Mesendoderm (in vitro differentiated cells): ENCODE measurements at regions not wholly inside any gene's neighbourhood (a gene's known extent, or its start where the extent isn't known, plus 50 kb on each side); places are given as distances from the start of the nearest gene placed in this dataset.

Source experiments
- DNase-seq: peaks from one replicate; pipeline ENCODE4 v3.0.0; 2013
- H2AK5ac ChIP-seq: 2 replicates; pipeline ENCODE4 v1.6.1; 2013; ENCODE audit warnings: low read length, inconsistent platforms
- H2BK120ac ChIP-seq: 2 replicates; pipeline ENCODE4 v1.6.1; 2013; ENCODE audit warnings: low read depth, mild to moderate bottlenecking, low read length, moderate library complexity, mixed read lengths
- H2BK15ac ChIP-seq: replicated peaks from 2 replicates; pipeline ENCODE4 v1.6.1; 2013; ENCODE audit warnings: low read depth, mild to moderate bottlenecking, moderate library complexity
- H2BK5ac ChIP-seq: 2 replicates; pipeline ENCODE4 v1.6.1; 2013; ENCODE audit warnings: low read length, inconsistent platforms
- H3K18ac ChIP-seq: 2 replicates; pipeline ENCODE4 v1.6.1; 2013; ENCODE audit warnings: mild to moderate bottlenecking, low read length, mixed read lengths
- H3K23ac ChIP-seq: one replicate; pipeline ENCODE4 v1.6.1; 2013; ENCODE audit warnings: low read length
- H3K27ac ChIP-seq: 2 replicates; pipeline ENCODE4 v1.5.1; 2013; ENCODE audit warnings: low read depth, mild to moderate bottlenecking, inconsistent platforms, low read length, moderate library complexity
- H3K27me3 ChIP-seq: 2 replicates; pipeline ENCODE4 v1.6.1; 2013; ENCODE audit warnings: low read length, control low read depth, mild to moderate bottlenecking, inconsistent platforms; ENCODE audit not compliant: insufficient read depth, poor library complexity
- H3K36me3 ChIP-seq: 2 replicates; pipeline ENCODE4 v1.6.1; 2013; ENCODE audit warnings: low read length, inconsistent platforms; ENCODE audit not compliant: control insufficient read depth, insufficient read depth
- H3K4ac ChIP-seq: one replicate; pipeline ENCODE4 v1.6.1; 2013; ENCODE audit warnings: low read depth, mild to moderate bottlenecking, low read length, moderate library complexity
- H3K4me1 ChIP-seq: 2 replicates; pipeline ENCODE4 v1.6.1; 2013; ENCODE audit warnings: low read depth, low read length, inconsistent platforms; ENCODE audit not compliant: control insufficient read depth
- H3K4me2 ChIP-seq: 2 replicates; pipeline ENCODE4 v1.6.1; 2013; ENCODE audit warnings: low read length
- H3K4me3 ChIP-seq: 2 replicates; pipeline ENCODE4 v1.5.1; 2013; ENCODE audit warnings: mild to moderate bottlenecking, low read length
- H3K56ac ChIP-seq: one replicate; pipeline ENCODE4 v1.6.1; 2013; ENCODE audit warnings: low read length
- H3K79me1 ChIP-seq: 2 replicates; pipeline ENCODE4 v1.6.1; 2013; ENCODE audit warnings: low read length, inconsistent platforms
- H3K79me2 ChIP-seq: 2 replicates; pipeline ENCODE4 v1.6.1; 2013; ENCODE audit warnings: mild to moderate bottlenecking, low read length; ENCODE audit not compliant: control insufficient read depth, insufficient read depth
- H3K9ac ChIP-seq: 2 replicates; pipeline ENCODE4 v1.6.1; 2013; ENCODE audit warnings: low read length, inconsistent platforms
- H4K5ac ChIP-seq: one replicate; pipeline ENCODE4 v1.6.1; 2013; ENCODE audit warnings: low read length
- H4K8ac ChIP-seq: one replicate; pipeline ENCODE4 v1.6.1; 2013; ENCODE audit warnings: low read depth, mild to moderate bottlenecking, control low read depth, low read length, moderate library complexity
- WGBS: extraction: QIAGEN DNeasy Blood & Tissue Kit; methylation state at CpG from one replicate; pipeline ENCODE4 v1.1.7; 2013; ENCODE audit warnings: low lambda C conversion rate, missing lambda C conversion rate; ENCODE audit not compliant: insufficient coverage; ENCODE audit errors: extremely low coverage; 5-methylcytosine and 5-hydroxymethylcytosine counted together

DNA sequence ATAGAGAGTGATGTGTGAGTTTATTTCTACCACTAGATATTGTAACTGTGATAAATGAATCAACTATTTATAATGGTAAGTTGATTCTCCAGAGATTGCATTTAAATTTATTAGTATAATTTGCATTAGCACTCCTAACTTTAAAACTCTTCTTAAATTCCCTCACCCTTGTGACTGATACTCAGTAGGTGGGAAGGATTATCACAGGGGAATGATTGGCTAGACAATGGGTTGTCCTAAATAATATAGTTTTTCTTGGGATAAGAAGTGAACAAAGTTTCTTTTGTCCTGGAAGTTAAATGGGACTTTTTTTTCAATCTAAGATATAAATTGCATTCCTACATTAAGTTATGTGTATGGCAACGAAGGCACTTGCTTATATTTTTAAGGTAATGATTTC, 169.2 kb upstream of the PITX2 start:
- no peak overlapping the region for H2BK15ac ChIP-seq

GRCh38 chr4:110793381-110793801, 170.5 kb upstream of the PITX2 start:
- no peak overlapping the region for H3K4ac ChIP-seq
- peak; percentile 73 for DNase-seq
- no peak overlapping the region for H3K9ac ChIP-seq
- H2AK5ac ChIP-seq, result no peak overlapping the region
- no peak overlapping the region for H2BK120ac ChIP-seq
- no peak overlapping the region for H3K18ac ChIP-seq
- no peaks in the 10 kb centered on the region for H3K79me1 ChIP-seq
- no peaks in the 10 kb centered on the region for H3K27me3 ChIP-seq
- H3K36me3 ChIP-seq, result no peaks in the 10 kb centered on the region
- no peak overlapping the region for H4K5ac ChIP-seq
- no peak overlapping the region for H3K23ac ChIP-seq
- no peak overlapping the region for H3K56ac ChIP-seq
- no peak overlapping the region for H3K4me2 ChIP-seq
- WGBS, result no CpG with 5 or more reads among the region's 4 CpGs
- no peak overlapping the region for H3K27ac ChIP-seq
- no peak overlapping the region for H4K8ac ChIP-seq
- H3K4me3 ChIP-seq, result no peak overlapping the region
- H2BK15ac ChIP-seq, result no peak overlapping the region
- H3K79me2 ChIP-seq, result no peaks in the 10 kb centered on the region
- peaks cover 9% of the 10 kb centered on the region for H3K4me1 ChIP-seq
- H2BK5ac ChIP-seq, result no peak overlapping the region

More for the DNA sequence above, 169.2 kb upstream of the PITX2 start:
- no peak overlapping the region for H3K56ac ChIP-seq
- no peak overlapping the region for H3K23ac ChIP-seq
- H3K9ac ChIP-seq, result no peak overlapping the region
- no peak overlapping the region for H4K8ac ChIP-seq
- H3K4ac ChIP-seq, result no peak overlapping the region
- no peak overlapping the region for H3K4me3 ChIP-seq
- H2BK120ac ChIP-seq, result no peak overlapping the region
- H2AK5ac ChIP-seq, result no peak overlapping the region
- no peak overlapping the region for H3K4me2 ChIP-seq
- no peak overlapping the region for H2BK5ac ChIP-seq
- peak; percentile 52 for DNase-seq
- no peak overlapping the region for H3K18ac ChIP-seq
- H3K79me1 ChIP-seq, result no peaks in the 10 kb centered on the region
- no CpG with 5 or more reads among the region's 1 CpG for WGBS
- H3K27ac ChIP-seq, result no peak overlapping the region
- H3K36me3 ChIP-seq, result no peaks in the 10 kb centered on the region
- H4K5ac ChIP-seq, result no peak overlapping the region
- no peaks in the 10 kb centered on the region for H3K27me3 ChIP-seq
- H3K4me1 ChIP-seq, result peaks cover 9% of the 10 kb centered on the region
- no peaks in the 10 kb centered on the region for H3K79me2 ChIP-seq

- no peak overlapping the region for H3K4me3 ChIP-seq
- WGBS, result no CpG with 5 or more reads among the region's 5 CpGs
- DNase-seq, result peak; percentile 89
Measured at GRCh38 chr4:110793890-110794554, 171.1 kb upstream of the PITX2 start.

GRCh38 chr4:110795971-110796370, 173.1 kb upstream of the PITX2 start:
- H3K4ac ChIP-seq, result no peak overlapping the region
- no peak overlapping the region for H2BK15ac ChIP-seq
- H2BK120ac ChIP-seq, result no peak overlapping the region
- no peaks in the 10 kb centered on the region for H3K79me2 ChIP-seq
- no peak overlapping the region for H3K23ac ChIP-seq
- H3K4me3 ChIP-seq, result no peak overlapping the region
- no peak overlapping the region for H2BK5ac ChIP-seq
- no peak overlapping the region for H3K56ac ChIP-seq
- WGBS, result no CpG with 5 or more reads among the region's 1 CpG
- no peak overlapping the region for H4K5ac ChIP-seq
- DNase-seq, result no peak
- H3K4me1 ChIP-seq, result peaks cover 9% of the 10 kb centered on the region
- no peak overlapping the region for H2AK5ac ChIP-seq
- H3K18ac ChIP-seq, result no peak overlapping the region
- no peak overlapping the region for H3K4me2 ChIP-seq
- no peaks in the 10 kb centered on the region for H3K27me3 ChIP-seq
- no peak overlapping the region for H3K9ac ChIP-seq
- H3K36me3 ChIP-seq, result no peaks in the 10 kb centered on the region
- no peaks in the 10 kb centered on the region for H3K79me1 ChIP-seq
- H3K27ac ChIP-seq, result no peak overlapping the region
- no peak overlapping the region for H4K8ac ChIP-seq

More at GRCh38 chr4:110793890-110794554, 171.1 kb upstream of the PITX2 start:
- no peak overlapping the region for H3K56ac ChIP-seq
- H3K79me2 ChIP-seq, result no peaks in the 10 kb centered on the region
- H3K9ac ChIP-seq, result no peak overlapping the region
- H4K5ac ChIP-seq, result no peak overlapping the region
- no peak overlapping the region for H3K4ac ChIP-seq
- peak overlapping the region; percentile 72 for H2BK5ac ChIP-seq
- no peak overlapping the region for H3K23ac ChIP-seq
- H2AK5ac ChIP-seq, result no peak overlapping the region
- no peak overlapping the region for H2BK15ac ChIP-seq
- peaks cover 9% of the 10 kb centered on the region for H3K4me1 ChIP-seq
- no peak overlapping the region for H4K8ac ChIP-seq
- no peaks in the 10 kb centered on the region for H3K79me1 ChIP-seq
- H3K4me2 ChIP-seq, result no peak overlapping the region
- no peaks in the 10 kb centered on the region for H3K36me3 ChIP-seq
- H3K27ac ChIP-seq, result peak overlapping the region; percentile 65
- no peaks in the 10 kb centered on the region for H3K27me3 ChIP-seq
- no peak overlapping the region for H2BK120ac ChIP-seq
- no peak overlapping the region for H3K18ac ChIP-seq

DNA sequence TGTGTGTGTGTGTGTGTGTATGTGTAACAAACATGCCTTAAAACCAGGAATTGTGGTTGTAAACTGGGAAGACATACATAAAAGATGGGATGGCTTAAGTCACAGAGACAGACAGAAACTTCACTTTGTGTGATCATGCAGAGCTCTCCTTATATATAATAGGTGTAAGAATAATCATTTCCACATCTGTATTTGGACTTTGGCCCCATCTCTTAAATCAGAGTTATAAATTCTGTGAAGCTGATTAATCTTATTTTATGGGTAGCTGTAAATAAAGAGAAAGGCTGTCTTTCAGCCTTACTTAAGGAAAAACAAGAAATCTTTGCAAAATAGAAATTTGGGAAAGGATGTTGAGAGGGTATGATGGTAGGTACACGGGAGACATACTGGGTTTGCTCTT, 174.6 kb upstream of the PITX2 start:
- H3K79me1 ChIP-seq, result no peaks in the 10 kb centered on the region
- no CpG with 5 or more reads among the region's 1 CpG for WGBS
- H3K27ac ChIP-seq, result no peak overlapping the region
- no peak overlapping the region for H3K18ac ChIP-seq
- no peaks in the 10 kb centered on the region for H3K36me3 ChIP-seq
- H2BK120ac ChIP-seq, result no peak overlapping the region
- no peak overlapping the region for H3K23ac ChIP-seq
- no peak overlapping the region for H4K8ac ChIP-seq
- no peak overlapping the region for H3K4ac ChIP-seq
- no peaks in the 10 kb centered on the region for H3K27me3 ChIP-seq
- H3K4me3 ChIP-seq, result no peak overlapping the region
- H2BK5ac ChIP-seq, result no peak overlapping the region
- no peak overlapping the region for H3K9ac ChIP-seq
- no peak for DNase-seq
- no peak overlapping the region for H2BK15ac ChIP-seq
- peaks cover 7% of the 10 kb centered on the region for H3K4me1 ChIP-seq
- no peak overlapping the region for H3K4me2 ChIP-seq
- no peaks in the 10 kb centered on the region for H3K79me2 ChIP-seq
- H3K56ac ChIP-seq, result no peak overlapping the region
- H4K5ac ChIP-seq, result no peak overlapping the region
- no peak overlapping the region for H2AK5ac ChIP-seq

DNA sequence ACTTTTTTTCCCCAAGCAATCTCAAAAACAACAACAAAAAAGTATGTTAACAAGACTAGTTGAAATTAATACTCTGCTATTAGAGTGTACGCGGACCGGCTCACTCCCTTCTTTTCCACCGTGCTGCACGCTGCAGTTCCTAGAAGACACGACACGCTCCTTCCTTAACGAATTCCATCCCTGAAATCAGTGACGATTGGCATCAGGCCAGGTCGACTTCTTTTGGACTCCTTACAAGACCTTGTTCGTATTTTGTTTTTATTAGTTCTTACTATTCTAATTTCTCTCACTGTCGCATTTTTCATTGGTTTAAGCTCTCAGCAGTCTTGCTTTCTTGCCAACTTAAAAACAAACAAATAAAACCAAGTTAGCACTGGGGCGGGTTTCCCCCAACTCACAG, 175.8 kb upstream of the PITX2 start:
- H4K5ac ChIP-seq, result no peak overlapping the region
- no peaks in the 10 kb centered on the region for H3K79me1 ChIP-seq
- H3K27ac ChIP-seq, result no peak overlapping the region
- no peak overlapping the region for H3K4ac ChIP-seq
- H3K18ac ChIP-seq, result no peak overlapping the region
- H4K8ac ChIP-seq, result no peak overlapping the region
- H3K4me3 ChIP-seq, result no peak overlapping the region
- H2AK5ac ChIP-seq, result no peak overlapping the region
- no peak overlapping the region for H2BK5ac ChIP-seq
- no peak overlapping the region for H3K4me2 ChIP-seq
- DNase-seq, result no peak
- no peaks in the 10 kb centered on the region for H3K36me3 ChIP-seq
- H2BK15ac ChIP-seq, result no peak overlapping the region
- no CpG with 5 or more reads among the region's 13 CpGs for WGBS
- H2BK120ac ChIP-seq, result no peak overlapping the region
- no peak overlapping the region for H3K9ac ChIP-seq
- H3K56ac ChIP-seq, result no peak overlapping the region
- H3K79me2 ChIP-seq, result no peaks in the 10 kb centered on the region
- no peak overlapping the region for H3K23ac ChIP-seq
- peaks cover 4% of the 10 kb centered on the region for H3K4me1 ChIP-seq
- H3K27me3 ChIP-seq, result no peaks in the 10 kb centered on the region
